ENCODE measurements at regions not wholly inside any gene's neighbourhood (a gene's known extent, or its start where the extent isn't known, plus 50 kb on each side); places are given as distances from the start of the nearest gene placed in this dataset.

DNA sequence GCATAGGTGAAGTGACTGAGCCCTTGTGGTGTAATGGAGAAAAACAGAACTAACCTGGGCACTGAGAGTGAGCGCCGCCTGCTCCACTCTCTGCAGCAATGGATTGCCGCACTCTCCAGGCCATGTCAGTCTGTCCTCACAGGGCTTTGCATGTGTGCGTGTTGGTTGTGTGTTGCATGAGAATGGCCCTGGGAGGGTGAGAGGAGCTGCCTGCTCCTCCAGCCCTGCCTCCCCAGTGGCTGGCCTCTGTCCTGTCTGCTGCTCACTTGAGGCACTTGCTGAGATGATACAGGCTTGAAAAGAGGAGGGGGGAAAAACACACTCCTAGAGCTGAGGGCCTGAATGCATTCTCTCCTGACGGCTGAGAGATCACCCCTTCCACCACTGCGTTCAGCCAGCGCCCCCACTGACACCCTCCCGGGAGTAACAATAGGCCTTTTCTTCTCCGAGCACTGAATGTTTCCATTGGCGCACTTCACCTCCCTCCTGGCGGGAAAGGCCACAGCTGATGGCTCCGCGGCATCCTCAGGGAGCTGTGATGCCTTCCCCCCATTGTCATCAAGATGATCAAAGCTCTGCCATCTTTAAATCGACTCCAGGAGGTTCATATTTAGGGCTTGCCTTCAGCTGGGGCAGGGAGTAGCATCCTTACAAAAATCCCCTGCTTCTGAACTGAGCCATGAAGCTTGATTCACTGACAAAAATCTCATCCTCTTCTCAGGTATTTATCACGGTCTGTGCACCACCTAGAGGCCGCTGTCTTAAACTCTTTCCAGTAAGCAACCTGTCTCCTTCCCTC lies 49.9 kb upstream of the DAPL1 start:
- TF ChIP-seq, protein P1, sequence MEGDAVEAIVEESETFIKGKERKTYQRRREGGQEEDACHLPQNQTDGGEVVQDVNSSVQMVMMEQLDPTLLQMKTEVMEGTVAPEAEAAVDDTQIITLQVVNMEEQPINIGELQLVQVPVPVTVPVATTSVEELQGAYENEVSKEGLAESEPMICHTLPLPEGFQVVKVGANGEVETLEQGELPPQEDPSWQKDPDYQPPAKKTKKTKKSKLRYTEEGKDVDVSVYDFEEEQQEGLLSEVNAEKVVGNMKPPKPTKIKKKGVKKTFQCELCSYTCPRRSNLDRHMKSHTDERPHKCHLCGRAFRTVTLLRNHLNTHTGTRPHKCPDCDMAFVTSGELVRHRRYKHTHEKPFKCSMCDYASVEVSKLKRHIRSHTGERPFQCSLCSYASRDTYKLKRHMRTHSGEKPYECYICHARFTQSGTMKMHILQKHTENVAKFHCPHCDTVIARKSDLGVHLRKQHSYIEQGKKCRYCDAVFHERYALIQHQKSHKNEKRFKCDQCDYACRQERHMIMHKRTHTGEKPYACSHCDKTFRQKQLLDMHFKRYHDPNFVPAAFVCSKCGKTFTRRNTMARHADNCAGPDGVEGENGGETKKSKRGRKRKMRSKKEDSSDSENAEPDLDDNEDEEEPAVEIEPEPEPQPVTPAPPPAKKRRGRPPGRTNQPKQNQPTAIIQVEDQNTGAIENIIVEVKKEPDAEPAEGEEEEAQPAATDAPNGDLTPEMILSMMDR (IDR thresholded peaks at IDR 0.05; ENCODE audit: insufficient read depth, low read length, poor library complexity, severe bottlenecking), result peak; percentile 69
- no peak overlapping the region for H3K4me3 ChIP-seq (ENCODE audit: low read depth, low read length)
- H3K27me3 ChIP-seq (ENCODE audit: control insufficient read depth, insufficient read depth, low read length), result peaks cover 5% of the 10 kb centered on the region
- DNase-seq (ENCODE audit: low read depth), result no peak
- H3K36me3 ChIP-seq (ENCODE audit: control insufficient read depth, insufficient read depth, low read length), result no peaks in the 10 kb centered on the region
